ENCODE measurements at regions not wholly inside any gene's neighbourhood (a gene's known extent, or its start where the extent isn't known, plus 50 kb on each side); places are given as distances from the start of the nearest gene placed in this dataset.

GRCh38 chr10:125444790-125445189 is 238.2 kb downstream of the TEX36 start:
- TF ChIP-seq ZFX (IDR thresholded peaks at IDR 0.05) (no peak), CTCF (conservative IDR thresholded peaks at IDR 0.05) (no peak)
- H3K27ac ChIP-seq = no peak overlapping the region

- TF ChIP-seq CTCF (conservative IDR thresholded peaks at IDR 0.05) = no peak
- TF ChIP-seq ZFX (IDR thresholded peaks at IDR 0.05) = no peak
- no peak overlapping the region for H3K27ac ChIP-seq
Measured at GRCh38 chr10:125442856-125443540, 240.0 kb downstream of the TEX36 start.

DNA sequence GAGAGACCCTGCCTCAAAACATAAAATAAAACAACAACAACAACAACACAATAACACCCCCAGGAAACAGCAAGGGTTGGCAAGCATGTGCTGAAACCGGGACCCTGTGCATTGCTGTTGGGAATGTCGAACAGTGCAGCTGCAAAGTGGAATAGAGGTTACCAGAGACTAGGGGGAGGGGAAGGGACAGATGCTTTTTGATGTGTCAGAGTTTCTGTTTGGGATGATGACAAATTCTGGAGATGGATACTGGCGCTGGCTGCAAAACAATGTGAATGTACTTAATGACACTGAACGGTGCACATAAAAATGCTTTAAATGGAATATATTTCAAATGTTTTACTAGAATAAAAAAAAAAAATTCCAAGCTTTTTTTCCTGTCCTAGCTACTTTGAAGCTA is 241.8 kb downstream of the TEX36 start:
- TF ChIP-seq CTCF (conservative IDR thresholded peaks at IDR 0.05) (no peak), ZFX (IDR thresholded peaks at IDR 0.05) (no peak)
- H3K27ac ChIP-seq = no peak overlapping the region

DNA sequence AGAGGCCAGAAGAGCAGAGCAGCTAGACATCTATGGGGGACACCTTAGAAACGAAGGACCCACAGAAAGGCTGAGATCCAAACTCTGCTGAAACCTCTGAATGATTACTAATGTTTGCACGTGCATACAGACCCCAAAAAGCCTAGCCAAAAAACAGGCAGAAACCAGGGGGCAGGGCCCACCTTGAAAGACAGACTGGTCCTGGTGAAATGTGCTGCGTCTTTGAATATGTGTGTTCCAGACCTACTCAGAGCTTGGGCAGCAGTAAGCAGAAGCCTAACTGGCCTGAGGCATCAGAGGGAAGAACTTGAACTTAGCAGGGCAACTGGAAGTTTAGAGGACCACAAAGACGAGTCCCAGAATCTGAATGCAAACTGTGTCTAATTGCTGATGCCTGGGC is 251.8 kb downstream of the TEX36 start:
- H3K27ac ChIP-seq = no peak overlapping the region
- TF ChIP-seq ZFX (IDR thresholded peaks at IDR 0.05) (no peak), CTCF (conservative IDR thresholded peaks at IDR 0.05) (no peak)

GRCh38 chr10:125428054-125428453 is 254.9 kb downstream of the TEX36 start:
- no peak overlapping the region for H3K27ac ChIP-seq
- TF ChIP-seq CTCF (conservative IDR thresholded peaks at IDR 0.05) (no peak), ZFX (IDR thresholded peaks at IDR 0.05) (no peak)

GRCh38 chr10:125424191-125424847 is 258.6 kb downstream of the TEX36 start:
- TF ChIP-seq ZFX (IDR thresholded peaks at IDR 0.05) = no peak
- no peak for TF ChIP-seq CTCF (conservative IDR thresholded peaks at IDR 0.05)

DNA sequence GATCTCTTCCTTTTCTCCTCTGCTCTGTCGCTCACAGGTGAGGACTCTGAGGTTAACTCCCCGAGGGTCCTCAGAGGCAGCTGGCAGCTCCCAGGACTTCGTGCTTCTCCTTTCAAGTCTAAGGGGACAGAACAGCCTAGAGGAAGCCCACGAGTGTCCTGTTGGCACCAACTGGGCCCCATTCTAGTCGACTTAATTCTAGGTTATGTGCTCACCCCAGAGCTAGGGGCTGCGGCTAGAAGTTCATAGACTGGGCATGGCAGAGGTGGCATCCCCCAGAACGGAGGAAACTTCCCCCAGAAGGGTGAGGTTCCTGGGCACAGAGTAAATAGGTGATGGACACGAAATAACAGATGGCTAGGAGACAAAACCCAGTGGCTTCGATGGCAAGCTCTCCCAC is 259.4 kb downstream of the TEX36 start:
- no peak overlapping the region for H3K27ac ChIP-seq
- no peak for TF ChIP-seq ZFX (IDR thresholded peaks at IDR 0.05)
- TF ChIP-seq CTCF (conservative IDR thresholded peaks at IDR 0.05) = no peak

More at GRCh38 chr10:125424191-125424847, 258.6 kb downstream of the TEX36 start:
- peak overlapping the region; percentile 38 for H3K27ac ChIP-seq
